HEK293 (cell line): ENCODE measurements at regions not wholly inside any gene's neighbourhood (a gene's known extent, or its start where the extent isn't known, plus 50 kb on each side); places are given as distances from the start of the nearest gene placed in this dataset.
"Not testable (repeated sequence)": the region's sequence is repeated elsewhere in the genome, so short reads cannot be mapped to it uniquely, and the experiment has no call there.

ENCODE experiments used
- CTCF ChIA-PET: fragments of 350-600 bp; formaldehyde crosslinking; extraction: SDS; loops from one replicate; lab custom pipeline; 2021; ENCODE audit warnings: antibody characterized with exemption; lab: Yijun Ruan, JAX
- POLR2A ChIA-PET: fragments of 300-600 bp; formaldehyde crosslinking; extraction: SDS; loops from one replicate; lab custom pipeline; 2020; ENCODE audit warnings: antibody characterized with exemption, inconsistent platforms; lab: Yijun Ruan, JAX
- H3K27ac ChIP-seq: fragments of 200-500 bp; sonication (Bioruptor generic); 2 replicates; pipeline ENCODE4 v1.5.1; 2014; ENCODE audit warnings: low read depth, low read length, control low read depth, inconsistent platforms; ENCODE audit errors: extremely low read depth
- H3K36me3 ChIP-seq, 2 experiments: fragments of 200-500 bp in 1 of 2; sonication (Bioruptor generic) in 1 of 2; 1 replicate in 1 of 2; 2 replicates in 1 of 2; pipeline ENCODE4 v1.5.1; 2014 to 2017; ENCODE audit warnings: inconsistent platforms in 2 of 2, low read length in 2 of 2; ENCODE audit not compliant: control insufficient read depth in 2 of 2, insufficient read depth in 1 of 2
- H3K4me1 ChIP-seq: fragments of 200-500 bp; sonication (Bioruptor generic); 2 replicates; pipeline ENCODE4 v1.5.1; 2014; ENCODE audit warnings: mild to moderate bottlenecking, low read length, inconsistent platforms; ENCODE audit not compliant: control insufficient read depth, insufficient read depth
- H3K4me3 ChIP-seq: 2 replicates; pipeline ENCODE4 v1.5.1; 2011; ENCODE audit warnings: low read depth, mild to moderate bottlenecking, control low read depth, low read length, moderate library complexity
- H3K9me3 ChIP-seq: fragments of 200-500 bp; sonication (Bioruptor generic); 2 replicates; pipeline ENCODE4 v1.5.1; 2014; ENCODE audit warnings: low read depth, low read length, inconsistent platforms; ENCODE audit not compliant: control insufficient read depth, insufficient read depth
- BCL11B ChIP-seq: fragments of 450-650 bp; formaldehyde crosslinking; IDR thresholded peaks from 2 replicates; pipeline ENCODE4 v1.5.1; 2016; ENCODE audit warnings: low read depth, missing biosample characterization, missing genetic modification characterization
- KLF9 ChIP-seq: fragments of 450-650 bp; formaldehyde crosslinking; IDR thresholded peaks from 2 replicates; pipeline ENCODE4 v1.5.1; 2016; ENCODE audit warnings: missing biosample characterization, missing genetic modification characterization, low read depth
- RBAK ChIP-seq: fragments of 450-650 bp; formaldehyde crosslinking; IDR thresholded peaks from 2 replicates; pipeline ENCODE4 v1.5.1; 2016; ENCODE audit warnings: missing biosample characterization, missing genetic modification characterization
- SALL2 ChIP-seq: fragments of 450-650 bp; formaldehyde crosslinking; IDR thresholded peaks from 2 replicates; pipeline ENCODE4 v1.5.0; 2017; ENCODE audit warnings: missing biosample characterization, mild to moderate bottlenecking, missing genetic modification characterization, borderline replicate concordance
- ZBTB7A ChIP-seq: fragments of 450-650 bp; formaldehyde crosslinking; IDR thresholded peaks from 2 replicates; pipeline ENCODE4 v1.5.1; 2016; ENCODE audit warnings: low read depth, missing biosample characterization, missing genetic modification characterization
- ZFP41 ChIP-seq: fragments of 450-650 bp; formaldehyde crosslinking; IDR thresholded peaks from 2 replicates; pipeline ENCODE4 v1.5.1; 2016; ENCODE audit warnings: missing biosample characterization, missing genetic modification characterization, borderline replicate concordance
- ZNF169 ChIP-seq: fragments of 450-650 bp; formaldehyde crosslinking; IDR thresholded peaks from 2 replicates; pipeline ENCODE4 v1.5.1; 2016; ENCODE audit warnings: missing biosample characterization, missing genetic modification characterization
- ZNF366 ChIP-seq: fragments of 450-650 bp; formaldehyde crosslinking; conservative IDR thresholded peaks from 2 replicates; pipeline ENCODE4 v1.5.1; 2016; ENCODE audit warnings: missing biosample characterization, missing genetic modification characterization
- ZNF37A ChIP-seq: fragments of 450-650 bp; IDR thresholded peaks from 2 replicates; pipeline ENCODE4 v1.5.1; 2018; ENCODE audit warnings: missing biosample characterization, missing genetic modification characterization
- ZNF529 ChIP-seq: fragments of 450-650 bp; formaldehyde crosslinking; IDR thresholded peaks from 2 replicates; pipeline ENCODE4 v1.5.1; 2017; ENCODE audit warnings: missing genetic modification characterization, missing biosample characterization; ENCODE audit not compliant: insufficient replicate concordance
- ZNF558 ChIP-seq: fragments of 450-650 bp; formaldehyde crosslinking; IDR thresholded peaks from 2 replicates; pipeline ENCODE4 v1.5.1; 2016; ENCODE audit warnings: missing biosample characterization, missing genetic modification characterization
- ZNF629 ChIP-seq: fragments of 450-650 bp; formaldehyde crosslinking; IDR thresholded peaks from 2 replicates; pipeline ENCODE4 v1.5.1; 2017; ENCODE audit warnings: missing biosample characterization, missing genetic modification characterization
- ZNF645 ChIP-seq: fragments of 450-650 bp; formaldehyde crosslinking; IDR thresholded peaks from 2 replicates; pipeline ENCODE4; 2016; ENCODE audit warnings: missing biosample characterization, missing genetic modification characterization
- ZNF658 ChIP-seq: fragments of 450-650 bp; formaldehyde crosslinking; IDR thresholded peaks from 2 replicates; pipeline ENCODE4; 2016; ENCODE audit warnings: missing biosample characterization, missing genetic modification characterization
- ZNF660 ChIP-seq: fragments of 450-650 bp; IDR thresholded peaks from 2 replicates; pipeline ENCODE4 v1.5.1; 2018; ENCODE audit warnings: missing biosample characterization, mild to moderate bottlenecking, missing genetic modification characterization
- ZNF664 ChIP-seq: fragments of 450-650 bp; formaldehyde crosslinking; IDR thresholded peaks from 2 replicates; pipeline ENCODE4 v1.5.1; 2016; ENCODE audit warnings: missing biosample characterization, missing genetic modification characterization
- ZNF701 ChIP-seq: fragments of 450-650 bp; formaldehyde crosslinking; IDR thresholded peaks from 2 replicates; pipeline ENCODE4 v1.5.1; 2016; ENCODE audit warnings: missing biosample characterization, missing genetic modification characterization
- ZNF785 ChIP-seq: fragments of 450-650 bp; formaldehyde crosslinking; IDR thresholded peaks from 2 replicates; pipeline ENCODE4 v1.5.1; 2016; ENCODE audit warnings: missing biosample characterization, missing genetic modification characterization

GRCh38 chr6:115873901-115874300 lies 186.8 kb downstream of the FRK start:
- ChIA-PET CTCF (interaction anchor here (0.6 to 1.2 kb wide), 3 partner anchors 22 to 344 kb away, joined by 3 to 6 read pairs (median 3); no protein-coding TSS in a partner anchor), POLR2A (no interaction called here)
- Histone ChIP-seq H3K9me3 (no peaks in the 10 kb centered on the region), H3K27ac (no peak overlapping the region), H3K4me3 (no peak overlapping the region), H3K4me1 (no peaks in the 10 kb centered on the region), H3K36me3 (no peaks in the 10 kb centered on the region)
- no peak for TF ChIP-seq ZNF529 (tag by site-specific recombination)
- no peak for TF ChIP-seq ZNF660 (tag by site-specific recombination)
- no peak for TF ChIP-seq ZNF366
- no peak for TF ChIP-seq KLF9
- TF ChIP-seq ZNF785 = no peak
- TF ChIP-seq ZBTB7A (tag by site-specific recombination) = no peak
- no peak for TF ChIP-seq ZNF701 (tag by site-specific recombination)

- Histone ChIP-seq H3K4me1 (no peaks in the 10 kb centered on the region), H3K4me3 (no peak overlapping the region), H3K36me3 (no peaks in the 10 kb centered on the region), H3K27ac (no peak overlapping the region), H3K9me3 (no peaks in the 10 kb centered on the region)
- CTCF ChIA-PET = no interaction called here
- no peak for TF ChIP-seq ZNF664 (tag by site-specific recombination)
- TF ChIP-seq ZNF658 (tag by site-specific recombination) = no peak
- no peak for TF ChIP-seq ZFP41 (tag by site-specific recombination)
- TF ChIP-seq ZNF558 (tag by site-specific recombination) = no peak
- TF ChIP-seq BCL11B = no peak
- TF ChIP-seq ZNF169 = no peak
- no peak for TF ChIP-seq ZNF645 (tag by site-specific recombination)
- TF ChIP-seq ZNF629 (tag by site-specific recombination) = no peak
- POLR2A ChIA-PET = no interaction called here
Observed at GRCh38 chr6:115870464-115870863, 190.2 kb downstream of the FRK start.

GRCh38 chr6:115865914-115866313 lies 194.8 kb downstream of the FRK start:
- no peaks in the 10 kb centered on the region for H3K4me1 ChIP-seq
- no peaks in the 10 kb centered on the region for H3K36me3 ChIP-seq
- ChIA-PET CTCF (interaction anchor here (1.7 kb wide), 1 partner anchor 10 kb away, joined by 3 read pairs; no protein-coding TSS in a partner anchor), POLR2A (no interaction called here)
- H3K4me3 ChIP-seq = no peak overlapping the region
- no peaks in the 10 kb centered on the region for H3K9me3 ChIP-seq
- no peak overlapping the region for H3K27ac ChIP-seq
- no peak for TF ChIP-seq RBAK (tag by site-specific recombination)

GRCh38 chr6:115863211-115863610 lies 197.5 kb downstream of the FRK start:
- Histone ChIP-seq H3K4me3 (no peak overlapping the region), H3K27ac (no peak overlapping the region), H3K36me3 (no peaks in the 10 kb centered on the region), H3K9me3 (no peaks in the 10 kb centered on the region), H3K4me1 (no peaks in the 10 kb centered on the region)
- TF ChIP-seq ZNF366 (no peak), ZNF37A (no peak), SALL2 (tag by site-specific recombination) (no peak)
- POLR2A ChIA-PET = no interaction called here
- CTCF ChIA-PET = no interaction called here

GRCh38 chr6:115861658-115862057 lies 199.0 kb downstream of the FRK start:
- POLR2A ChIA-PET, H3K4me3 ChIP-seq, H3K4me1 ChIP-seq, H3K9me3 ChIP-seq, H3K27ac ChIP-seq, H3K36me3 ChIP-seq, CTCF ChIA-PET: not testable (repeated sequence)
